ENCODE measurements at regions not wholly inside any gene's neighbourhood (a gene's known extent, or its start where the extent isn't known, plus 50 kb on each side); places are given as distances from the start of the nearest gene placed in this dataset.

- WGBS = 41% methylated on average over 4 of the region's 4 CpGs
- H3K4me1 ChIP-seq (ENCODE audit: control insufficient read depth in 4 of 4, insufficient read depth in 4 of 4, low read length in 3 of 4) = no peaks in the 10 kb centered on the region
- H3K4me3 ChIP-seq (ENCODE audit: low read depth in 1 of 3, low read length in 3 of 3) = no peak overlapping the region
- no peak overlapping the region for H3K27ac ChIP-seq (ENCODE audit: low read depth in 1 of 2, low read length in 2 of 2)
- TF ChIP-seq RAD21 (IDR thresholded peaks at IDR 0.05) (peak in 1 of 2 donors; percentile 21), CTCF (IDR thresholded peaks at IDR 0.05; ENCODE audit: low read depth, low read length, missing input control) (peak; percentile 34), GABPA (IDR thresholded peaks at IDR 0.05 in 1 of 2, conservative IDR thresholded peaks at IDR 0.05 in 1 of 2) (no peak)
- no peaks in the 10 kb centered on the region for H3K27me3 ChIP-seq (ENCODE audit: control insufficient read depth in 4 of 4, insufficient read depth in 4 of 4, low read length in 3 of 4)
- H3K36me3 ChIP-seq (ENCODE audit: control insufficient read depth in 4 of 4, insufficient read depth in 3 of 4, low read depth in 1 of 4, low read length in 3 of 4) = no peaks in the 10 kb centered on the region
- no peaks in the 10 kb centered on the region for H3K9me3 ChIP-seq (ENCODE audit: control insufficient read depth in 4 of 4, low read length in 3 of 4)
- DNase-seq (ENCODE audit: low spot score) = no peak
- H3K9ac ChIP-seq (ENCODE audit: low read depth in 1 of 2, low read length in 2 of 2) = no peak overlapping the region
These were observed 437.7 kb downstream of the SATB2 start for GRCh38 chr2:199019898-199020507.

DNA sequence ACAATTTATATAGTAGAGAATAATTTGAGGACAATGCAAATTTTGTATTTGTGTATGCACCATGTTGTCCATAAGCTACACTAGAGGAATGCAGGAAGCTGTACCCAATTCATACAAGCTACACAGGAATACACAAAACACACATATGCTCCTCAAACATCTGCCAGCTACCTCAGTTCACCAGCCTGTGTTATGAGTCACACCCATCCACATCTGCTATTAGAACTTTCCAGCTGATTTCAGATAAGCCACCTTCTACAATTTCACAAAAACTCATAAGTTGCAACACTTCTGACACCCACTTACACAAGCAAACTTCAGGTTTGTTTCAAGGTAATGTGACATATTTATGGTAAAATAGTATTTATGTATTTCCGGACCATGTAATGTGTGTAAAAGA is 438.9 kb downstream of the SATB2 start:
- no peak for TF ChIP-seq FOXA1 (IDR thresholded peaks at IDR 0.05)
- H3K27me3 ChIP-seq (ENCODE audit: control insufficient read depth in 4 of 4, insufficient read depth in 4 of 4, low read length in 3 of 4) = no peaks in the 10 kb centered on the region
- no peak overlapping the region for H3K9ac ChIP-seq (ENCODE audit: low read depth in 1 of 2, low read length in 2 of 2)
- DNase-seq (ENCODE audit: low spot score) = no peak
- WGBS = 0% methylated on average over 1 of the region's 1 CpG
- no peak overlapping the region for H3K27ac ChIP-seq (ENCODE audit: low read depth in 1 of 2, low read length in 2 of 2)
- no peaks in the 10 kb centered on the region for H3K9me3 ChIP-seq (ENCODE audit: control insufficient read depth in 4 of 4, low read length in 3 of 4)
- H3K4me3 ChIP-seq (ENCODE audit: low read depth in 1 of 3, low read length in 3 of 3) = no peak overlapping the region
- no peaks in the 10 kb centered on the region for H3K4me1 ChIP-seq (ENCODE audit: control insufficient read depth in 4 of 4, insufficient read depth in 4 of 4, low read length in 3 of 4)
- H3K36me3 ChIP-seq (ENCODE audit: control insufficient read depth in 4 of 4, insufficient read depth in 3 of 4, low read depth in 1 of 4, low read length in 3 of 4) = no peaks in the 10 kb centered on the region

DNA sequence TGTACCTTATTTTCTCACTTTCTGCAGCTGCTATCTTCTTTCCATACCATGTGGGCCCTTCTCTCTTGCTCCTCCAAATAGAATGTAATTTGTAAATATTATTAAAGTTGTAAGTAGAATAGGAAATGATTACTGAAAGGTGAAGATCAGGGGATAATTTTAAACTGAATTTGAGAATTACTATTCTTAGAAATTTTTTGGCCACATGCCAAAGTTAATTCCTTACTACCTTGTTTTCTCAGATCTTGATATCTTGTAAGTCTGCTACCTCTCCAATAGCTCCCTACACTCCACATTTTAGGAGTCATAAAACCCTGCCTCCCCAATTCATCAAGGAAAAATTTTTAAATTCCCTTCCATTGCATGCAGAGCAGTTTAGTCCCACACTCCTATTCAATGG is 442.7 kb downstream of the SATB2 start:
- H3K9ac ChIP-seq (ENCODE audit: low read depth in 1 of 2, low read length in 2 of 2) = no peak overlapping the region
- no peak overlapping the region for H3K27ac ChIP-seq (ENCODE audit: low read depth in 1 of 2, low read length in 2 of 2)
- no peak overlapping the region for H3K4me3 ChIP-seq (ENCODE audit: low read depth in 1 of 3, low read length in 3 of 3)
- DNase-seq (ENCODE audit: low spot score) = no peak
- H3K27me3 ChIP-seq (ENCODE audit: control insufficient read depth in 4 of 4, insufficient read depth in 4 of 4, low read length in 3 of 4) = no peaks in the 10 kb centered on the region
- peaks cover 0 to 2% (median 0%) of the 10 kb centered on the region in 4 donors for H3K9me3 ChIP-seq (ENCODE audit: control insufficient read depth in 4 of 4, low read length in 3 of 4)
- TF ChIP-seq, protein P1, sequence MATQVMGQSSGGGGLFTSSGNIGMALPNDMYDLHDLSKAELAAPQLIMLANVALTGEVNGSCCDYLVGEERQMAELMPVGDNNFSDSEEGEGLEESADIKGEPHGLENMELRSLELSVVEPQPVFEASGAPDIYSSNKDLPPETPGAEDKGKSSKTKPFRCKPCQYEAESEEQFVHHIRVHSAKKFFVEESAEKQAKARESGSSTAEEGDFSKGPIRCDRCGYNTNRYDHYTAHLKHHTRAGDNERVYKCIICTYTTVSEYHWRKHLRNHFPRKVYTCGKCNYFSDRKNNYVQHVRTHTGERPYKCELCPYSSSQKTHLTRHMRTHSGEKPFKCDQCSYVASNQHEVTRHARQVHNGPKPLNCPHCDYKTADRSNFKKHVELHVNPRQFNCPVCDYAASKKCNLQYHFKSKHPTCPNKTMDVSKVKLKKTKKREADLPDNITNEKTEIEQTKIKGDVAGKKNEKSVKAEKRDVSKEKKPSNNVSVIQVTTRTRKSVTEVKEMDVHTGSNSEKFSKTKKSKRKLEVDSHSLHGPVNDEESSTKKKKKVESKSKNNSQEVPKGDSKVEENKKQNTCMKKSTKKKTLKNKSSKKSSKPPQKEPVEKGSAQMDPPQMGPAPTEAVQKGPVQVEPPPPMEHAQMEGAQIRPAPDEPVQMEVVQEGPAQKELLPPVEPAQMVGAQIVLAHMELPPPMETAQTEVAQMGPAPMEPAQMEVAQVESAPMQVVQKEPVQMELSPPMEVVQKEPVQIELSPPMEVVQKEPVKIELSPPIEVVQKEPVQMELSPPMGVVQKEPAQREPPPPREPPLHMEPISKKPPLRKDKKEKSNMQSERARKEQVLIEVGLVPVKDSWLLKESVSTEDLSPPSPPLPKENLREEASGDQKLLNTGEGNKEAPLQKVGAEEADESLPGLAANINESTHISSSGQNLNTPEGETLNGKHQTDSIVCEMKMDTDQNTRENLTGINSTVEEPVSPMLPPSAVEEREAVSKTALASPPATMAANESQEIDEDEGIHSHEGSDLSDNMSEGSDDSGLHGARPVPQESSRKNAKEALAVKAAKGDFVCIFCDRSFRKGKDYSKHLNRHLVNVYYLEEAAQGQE (IDR thresholded peaks at IDR 0.05) = no peak
- no peak for TF ChIP-seq RAD21 (IDR thresholded peaks at IDR 0.05)
- TF ChIP-seq FOXA1 (IDR thresholded peaks at IDR 0.05) = no peak
- no peak for TF ChIP-seq ZBTB33 (IDR thresholded peaks at IDR 0.05)
- TF ChIP-seq NR2F2 (IDR thresholded peaks at IDR 0.05) = no peak
- no peak for TF ChIP-seq MAX (IDR thresholded peaks at IDR 0.05)
- H3K4me1 ChIP-seq (ENCODE audit: control insufficient read depth in 4 of 4, insufficient read depth in 4 of 4, low read length in 3 of 4) = no peaks in the 10 kb centered on the region
- H3K36me3 ChIP-seq (ENCODE audit: control insufficient read depth in 4 of 4, insufficient read depth in 3 of 4, low read depth in 1 of 4, low read length in 3 of 4) = no peaks in the 10 kb centered on the region

Measured in liver (tissue), 8 donors.